ENCODE measurements at regions not wholly inside any gene's neighbourhood (a gene's known extent, or its start where the extent isn't known, plus 50 kb on each side); places are given as distances from the start of the nearest gene placed in this dataset.

DNA sequence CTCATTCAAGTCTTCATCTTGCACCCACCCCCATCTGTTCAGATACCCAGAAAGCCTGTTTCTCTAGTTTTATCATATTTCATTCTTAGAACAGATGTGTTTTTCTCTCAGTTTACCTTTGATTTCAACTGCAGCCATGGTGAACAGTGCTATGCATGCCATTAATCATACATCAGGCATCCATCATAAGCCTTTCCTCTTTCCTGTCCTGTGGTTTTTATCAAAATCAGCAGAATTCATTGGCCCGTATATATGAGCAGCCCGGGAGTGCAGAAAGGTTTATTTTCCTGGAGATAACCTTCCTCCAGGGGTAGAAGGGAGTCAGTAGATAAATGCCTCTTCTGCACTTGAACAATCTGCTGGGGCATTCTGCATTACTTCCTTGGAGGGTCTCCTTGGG lies 65.7 kb downstream of the IL21 start:
- no peak overlapping the region for H3K4me3 ChIP-seq (ENCODE audit: low read depth in 1 of 2, low read length in 2 of 2)
- H2AFZ ChIP-seq (ENCODE audit: low read depth, low read length): no peak overlapping the region
- H3K27ac ChIP-seq (ENCODE audit: low read length): no peak overlapping the region
- no peak overlapping the region for H3K4me2 ChIP-seq (ENCODE audit: insufficient read depth, low read length)
- DNase-seq (no peak), ATAC-seq (ENCODE audit: insufficient read depth, low read depth) (no peak)
- no peak overlapping the region for H3K9ac ChIP-seq (ENCODE audit: low read depth, low read length)
- no peaks in the 10 kb centered on the region for H3K4me1 ChIP-seq (ENCODE audit: insufficient read depth, low read length)
- no peaks in the 10 kb centered on the region for H3K36me3 ChIP-seq (ENCODE audit: insufficient read depth, low read length)
- TF ChIP-seq EZH2 (IDR thresholded peaks at IDR 0.05; ENCODE audit: borderline replicate concordance, low read depth, low read length, severe bottlenecking): no peak
- TF ChIP-seq, protein P1, sequence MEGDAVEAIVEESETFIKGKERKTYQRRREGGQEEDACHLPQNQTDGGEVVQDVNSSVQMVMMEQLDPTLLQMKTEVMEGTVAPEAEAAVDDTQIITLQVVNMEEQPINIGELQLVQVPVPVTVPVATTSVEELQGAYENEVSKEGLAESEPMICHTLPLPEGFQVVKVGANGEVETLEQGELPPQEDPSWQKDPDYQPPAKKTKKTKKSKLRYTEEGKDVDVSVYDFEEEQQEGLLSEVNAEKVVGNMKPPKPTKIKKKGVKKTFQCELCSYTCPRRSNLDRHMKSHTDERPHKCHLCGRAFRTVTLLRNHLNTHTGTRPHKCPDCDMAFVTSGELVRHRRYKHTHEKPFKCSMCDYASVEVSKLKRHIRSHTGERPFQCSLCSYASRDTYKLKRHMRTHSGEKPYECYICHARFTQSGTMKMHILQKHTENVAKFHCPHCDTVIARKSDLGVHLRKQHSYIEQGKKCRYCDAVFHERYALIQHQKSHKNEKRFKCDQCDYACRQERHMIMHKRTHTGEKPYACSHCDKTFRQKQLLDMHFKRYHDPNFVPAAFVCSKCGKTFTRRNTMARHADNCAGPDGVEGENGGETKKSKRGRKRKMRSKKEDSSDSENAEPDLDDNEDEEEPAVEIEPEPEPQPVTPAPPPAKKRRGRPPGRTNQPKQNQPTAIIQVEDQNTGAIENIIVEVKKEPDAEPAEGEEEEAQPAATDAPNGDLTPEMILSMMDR (IDR thresholded peaks at IDR 0.05; ENCODE audit: borderline replicate concordance, extremely low read depth, low read length, poor library complexity, severe bottlenecking): no peak
- peaks cover 34% of the 10 kb centered on the region for H3K27me3 ChIP-seq (ENCODE audit: insufficient read depth, low read length, poor library complexity)
- H3K79me2 ChIP-seq (ENCODE audit: insufficient read depth, low read length): no peaks in the 10 kb centered on the region
- no peaks in the 10 kb centered on the region for H3K9me3 ChIP-seq (ENCODE audit: insufficient read depth, low read length, severe bottlenecking)
- peaks cover 3% of the 10 kb centered on the region; the same call in 1 of the 2 replicates for H4K20me1 ChIP-seq (ENCODE audit: insufficient read depth, low read length)

DNA sequence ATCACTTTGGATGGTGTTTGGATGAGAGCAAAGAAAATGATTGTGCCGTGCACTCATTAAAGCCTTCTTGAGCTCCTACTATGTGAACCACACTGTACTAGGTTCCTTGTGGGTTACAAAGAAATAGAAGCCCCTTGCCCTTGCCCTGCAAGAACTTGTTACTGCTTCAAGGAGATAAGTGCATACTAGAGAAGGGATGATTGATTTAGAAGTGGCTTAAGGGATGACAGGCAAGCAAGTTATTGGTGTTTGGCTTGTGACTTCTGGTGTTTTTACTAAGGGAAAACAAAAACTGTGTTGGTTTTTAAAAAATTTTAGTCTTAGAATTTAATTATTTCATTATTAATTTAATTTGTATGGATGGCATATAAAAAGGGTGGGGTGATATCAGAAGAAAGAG lies 67.4 kb downstream of the IL21 start:
- H3K79me2 ChIP-seq (ENCODE audit: insufficient read depth, low read length): no peaks in the 10 kb centered on the region
- no peak for ATAC-seq (ENCODE audit: insufficient read depth, low read depth)
- TF ChIP-seq, protein P1 (IDR thresholded peaks at IDR 0.05; ENCODE audit: borderline replicate concordance, extremely low read depth, low read length, poor library complexity, severe bottlenecking): no peak
- TF ChIP-seq EZH2 (IDR thresholded peaks at IDR 0.05; ENCODE audit: borderline replicate concordance, low read depth, low read length, severe bottlenecking): no peak

DNA sequence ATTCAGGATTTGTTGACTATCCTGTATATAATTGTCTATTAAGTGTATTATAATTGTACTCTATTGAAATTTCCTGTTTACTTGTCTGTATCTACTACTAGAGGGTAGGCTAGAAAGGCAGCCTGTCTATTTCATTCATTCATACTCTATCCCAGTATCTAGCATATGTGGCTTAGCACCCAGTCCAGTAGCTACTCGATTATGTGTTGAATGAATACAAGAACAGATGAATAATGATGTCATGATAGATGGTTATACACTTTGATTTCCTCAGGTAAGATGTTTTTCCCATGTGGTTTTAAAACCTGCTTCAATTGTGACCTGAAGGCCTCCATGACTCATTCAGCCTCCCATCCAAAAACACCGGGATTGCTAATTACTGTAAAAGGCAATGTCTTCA lies 68.0 kb downstream of the IL21 start:
- Histone ChIP-seq H3K4me3 (ENCODE audit: low read depth in 1 of 2, low read length in 2 of 2) (no peak overlapping the region), H3K79me2 (ENCODE audit: insufficient read depth, low read length) (no peaks in the 10 kb centered on the region), H3K27ac (ENCODE audit: low read length) (no peak overlapping the region), H2AFZ (ENCODE audit: low read depth, low read length) (no peak overlapping the region), H3K36me3 (ENCODE audit: insufficient read depth, low read length) (no peaks in the 10 kb centered on the region), H3K9me3 (ENCODE audit: insufficient read depth, low read length, severe bottlenecking) (no peaks in the 10 kb centered on the region), H3K9ac (ENCODE audit: low read depth, low read length) (no peak overlapping the region), H3K4me2 (ENCODE audit: insufficient read depth, low read length) (no peak overlapping the region), H4K20me1 (ENCODE audit: insufficient read depth, low read length) (peaks cover 3% of the 10 kb centered on the region; the same call in 1 of the 2 replicates), H3K27me3 (ENCODE audit: insufficient read depth, low read length, poor library complexity) (peaks cover 47% of the 10 kb centered on the region), H3K4me1 (ENCODE audit: insufficient read depth, low read length) (no peaks in the 10 kb centered on the region)
- ATAC-seq (ENCODE audit: insufficient read depth, low read depth) (no peak), DNase-seq (no peak)
- TF ChIP-seq EZH2 (IDR thresholded peaks at IDR 0.05; ENCODE audit: borderline replicate concordance, low read depth, low read length, severe bottlenecking): no peak
- TF ChIP-seq, protein P1 (IDR thresholded peaks at IDR 0.05; ENCODE audit: borderline replicate concordance, extremely low read depth, low read length, poor library complexity, severe bottlenecking): no peak

More for the DNA sequence above, 67.4 kb downstream of the IL21 start:
- Histone ChIP-seq H3K4me3 (ENCODE audit: low read depth in 1 of 2, low read length in 2 of 2) (no peak overlapping the region), H3K27me3 (ENCODE audit: insufficient read depth, low read length, poor library complexity) (peaks cover 45% of the 10 kb centered on the region), H3K27ac (ENCODE audit: low read length) (no peak overlapping the region), H3K4me1 (ENCODE audit: insufficient read depth, low read length) (no peaks in the 10 kb centered on the region), H4K20me1 (ENCODE audit: insufficient read depth, low read length) (peaks cover 3% of the 10 kb centered on the region; the same call in 1 of the 2 replicates), H3K9me3 (ENCODE audit: insufficient read depth, low read length, severe bottlenecking) (no peaks in the 10 kb centered on the region), H2AFZ (ENCODE audit: low read depth, low read length) (no peak overlapping the region), H3K4me2 (ENCODE audit: insufficient read depth, low read length) (no peak overlapping the region), H3K9ac (ENCODE audit: low read depth, low read length) (no peak overlapping the region), H3K36me3 (ENCODE audit: insufficient read depth, low read length) (no peaks in the 10 kb centered on the region)
- DNase-seq: no peak

Data from DND-41 (cell line).